GM21381 (cell line): ENCODE measurements at regions not wholly inside any gene's neighbourhood (a gene's known extent, or its start where the extent isn't known, plus 50 kb on each side); places are given as distances from the start of the nearest gene placed in this dataset.
"Not testable (repeated sequence)": the region's sequence is repeated elsewhere in the genome, so short reads cannot be mapped to it uniquely, and the experiment has no call there.

Experiments
- ATAC-seq: cut with Tn5 transposase; IDR thresholded peaks from one replicate; pipeline ENCODE4 v1.9.1; 2021; ENCODE audit warnings: mild to moderate bottlenecking, moderate library complexity; ENCODE audit not compliant: unreplicated experiment

- no peak for ATAC-seq
These were observed 110.9 kb downstream of the FHIP1A start for GRCh38 chr4:151519728-151520415.

- ATAC-seq, result no peak
These were observed 114.0 kb downstream of the FHIP1A start for GRCh38 chr4:151522866-151523519.

- no peak for ATAC-seq
These were observed 115.6 kb downstream of the FHIP1A start for GRCh38 chr4:151524610-151525009.

- not testable (repeated sequence) for ATAC-seq
These were observed 117.5 kb downstream of the FHIP1A start for GRCh38 chr4:151526489-151526888.

- no peak for ATAC-seq
These were observed 118.7 kb downstream of the FHIP1A start for GRCh38 chr4:151527699-151528098.

GRCh38 chr4:151529187-151529586 lies 120.2 kb downstream of the FHIP1A start:
- no peak for ATAC-seq

GRCh38 chr4:151530230-151530629 lies 121.3 kb downstream of the FHIP1A start:
- no peak for ATAC-seq

- ATAC-seq, result no peak
These were observed 121.8 kb downstream of the FHIP1A start for GRCh38 chr4:151530783-151531182.

GRCh38 chr4:151532001-151532708 lies 123.2 kb downstream of the FHIP1A start:
- no peak for ATAC-seq

- ATAC-seq, result no peak
These were observed 125.2 kb downstream of the FHIP1A start for GRCh38 chr4:151534195-151534594.

- no peak for ATAC-seq
These were observed 126.4 kb downstream of the FHIP1A start for GRCh38 chr4:151535366-151535765.

- no peak for ATAC-seq
These were observed 128.7 kb downstream of the FHIP1A start for GRCh38 chr4:151537687-151538086.

GRCh38 chr4:151538963-151539362 lies 130.0 kb downstream of the FHIP1A start:
- ATAC-seq, result no peak

- no peak for ATAC-seq
These were observed 131.9 kb downstream of the FHIP1A start for GRCh38 chr4:151540728-151541388.

- ATAC-seq, result no peak
These were observed 132.6 kb downstream of the FHIP1A start for GRCh38 chr4:151541389-151542071.

- ATAC-seq, result no peak
These were observed 139.7 kb downstream of the FHIP1A start for GRCh38 chr4:151548708-151549107.

GRCh38 chr4:151549378-151549777 lies 140.4 kb downstream of the FHIP1A start:
- ATAC-seq, result not testable (repeated sequence)

GRCh38 chr4:151553874-151554273 lies 144.9 kb downstream of the FHIP1A start:
- no peak for ATAC-seq

GRCh38 chr4:151555151-151555945 lies 146.4 kb downstream of the FHIP1A start:
- no peak for ATAC-seq

- ATAC-seq, result no peak
These were observed 149.6 kb downstream of the FHIP1A start for GRCh38 chr4:151558496-151559113.
